H1 (cell line): ENCODE measurements at regions not wholly inside any gene's neighbourhood (a gene's known extent, or its start where the extent isn't known, plus 50 kb on each side); places are given as distances from the start of the nearest gene placed in this dataset.

Source experiments
- CTCF ChIA-PET: fragments of 300-600 bp; sonication (Branson Sonifier 250); formaldehyde crosslinking; loops from one replicate; lab custom pipeline; 2021; ENCODE audit not compliant: partially characterized antibody; lab: Charles Lee
- POLR2A ChIA-PET: fragments of 300-600 bp; sonication (Branson Sonifier 250); formaldehyde crosslinking; loops from one replicate; lab custom pipeline; 2021; ENCODE audit warnings: inconsistent platforms; ENCODE audit not compliant: partially characterized antibody; lab: Charles Lee
- DNase-seq, 2 experiments: peaks; one replicate each; pipeline versions ENCODE4 v3.0.0 to v3.0.0-alpha.2; 2010 to 2022; ENCODE audit warnings: low spot score in 2 of 2, low read depth in 1 of 2, mixed read lengths in 1 of 2
- FAIRE-seq: peaks from 2 replicates; lab custom pipeline; 2011; peaks lifted over from hg19 to GRCh38; lab: Jason Lieb, UNC
- H2AFZ ChIP-seq: 2 replicates; pipeline ENCODE4 v1.8.1; 2012; ENCODE audit warnings: low read length, inconsistent platforms
- H2AK5ac ChIP-seq: 2 replicates; pipeline ENCODE4 v1.6.1; 2013; ENCODE audit warnings: low read depth, low read length
- H2BK120ac ChIP-seq: replicated peaks from 2 replicates; pipeline ENCODE3; 2013; ENCODE audit warnings: low read depth, low read length, inconsistent platforms
- H2BK12ac ChIP-seq: 2 replicates; pipeline ENCODE4 v1.6.1; 2013; ENCODE audit warnings: low read depth, low read length
- H2BK15ac ChIP-seq: 2 replicates; pipeline ENCODE4 v1.6.1; 2013; ENCODE audit warnings: low read length
- H2BK20ac ChIP-seq: 2 replicates; pipeline ENCODE4 v1.6.1; 2013; ENCODE audit warnings: low read length
- H2BK5ac ChIP-seq: 2 replicates; pipeline ENCODE4 v1.6.1; 2013; ENCODE audit warnings: low read depth, low read length
- H3K14ac ChIP-seq: 2 replicates; pipeline ENCODE4 v1.6.1; 2013; ENCODE audit warnings: inconsistent platforms; ENCODE audit not compliant: insufficient read length
- H3K18ac ChIP-seq: 2 replicates; pipeline ENCODE4 v1.6.1; 2013; ENCODE audit warnings: low read length; ENCODE audit errors: extremely low read depth
- H3K23ac ChIP-seq: 2 replicates; pipeline ENCODE4 v1.6.1; 2013; ENCODE audit warnings: inconsistent platforms; ENCODE audit not compliant: insufficient read length
- H3K23me2 ChIP-seq: 2 replicates; pipeline ENCODE4 v1.6.1; 2013; ENCODE audit warnings: low read depth, low read length
- H3K27ac ChIP-seq: 2 replicates; pipeline ENCODE4 v1.6.1; 2011; ENCODE audit warnings: low read depth, low read length, inconsistent platforms
- H3K27me3 ChIP-seq, 4 experiments: replicated peaks in 1 of 4; 1 replicate in 1 of 4; 2 replicates in 3 of 4; pipeline versions ENCODE4 v1.6.1 to v1.8.1; 2011 to 2013; ENCODE audit warnings: low read length in 3 of 4, mild to moderate bottlenecking in 3 of 4, inconsistent platforms in 2 of 4, mixed read lengths in 2 of 4, moderate library complexity in 1 of 4; ENCODE audit not compliant: control insufficient read depth in 3 of 4, insufficient read depth in 3 of 4; ENCODE audit errors: extremely low read depth in 1 of 4
- H3K36me3 ChIP-seq, 4 experiments: 2 replicates each; pipeline versions ENCODE4 v1.6.1 to v1.8.1; 2011 to 2013; ENCODE audit warnings: mild to moderate bottlenecking in 4 of 4, low read length in 3 of 4, moderate library complexity in 2 of 4, control low read depth in 1 of 4, inconsistent platforms in 1 of 4; ENCODE audit not compliant: insufficient read depth in 4 of 4, control insufficient read depth in 2 of 4
- H3K4ac ChIP-seq: replicated peaks from 2 replicates; pipeline ENCODE3; 2013; ENCODE audit warnings: low read length, low read depth, mixed read lengths, inconsistent platforms; ENCODE audit not compliant: insufficient read length
- H3K4me1 ChIP-seq, 4 experiments: replicated peaks in 1 of 4; 1 replicate in 1 of 4; 2 replicates in 3 of 4; pipeline versions ENCODE4 v1.6.1 to v1.8.1; 2011 to 2013; ENCODE audit warnings: low read length in 3 of 4, inconsistent platforms in 2 of 4, mixed read lengths in 1 of 4; ENCODE audit not compliant: insufficient read depth in 4 of 4, control insufficient read depth in 3 of 4
- H3K4me2 ChIP-seq, 2 experiments: 2 replicates each; pipeline versions ENCODE4 v1.6.1 to v1.8.1; 2011 to 2013; ENCODE audit warnings: low read depth in 2 of 2, low read length in 2 of 2, control low read depth in 1 of 2, inconsistent platforms in 1 of 2, mild to moderate bottlenecking in 1 of 2; ENCODE audit not compliant: insufficient read depth in 1 of 2
- H3K4me3 ChIP-seq, 4 experiments: fragments of 200-600, 300-600 bp in 1 of 4; sonication (generic), shearing (Covaris generic), sonication (Bioruptor Twin) in 1 of 4; 2 replicates each; pipeline versions ENCODE4 v1.5.1 to v1.8.1; 2011 to 2016; ENCODE audit warnings: low read length in 4 of 4, low read depth in 3 of 4, control low read depth in 2 of 4, inconsistent platforms in 2 of 4, mild to moderate bottlenecking in 2 of 4, mixed read lengths in 1 of 4, moderate library complexity in 1 of 4; ENCODE audit not compliant: insufficient read depth in 2 of 4; ENCODE audit errors: extremely low read depth in 1 of 4
- H3K56ac ChIP-seq: replicated peaks from 2 replicates; pipeline ENCODE3; 2013; ENCODE audit warnings: low read depth, mild to moderate bottlenecking, mixed read lengths, low read length, inconsistent platforms; ENCODE audit not compliant: insufficient read length
- H3K79me1 ChIP-seq: 2 replicates; pipeline ENCODE4 v1.6.1; 2013; ENCODE audit warnings: low read depth, low read length, control low read depth
- H3K79me2 ChIP-seq, 2 experiments: 2 replicates each; pipeline versions ENCODE4 v1.6.1 to v1.8.1; 2012 to 2013; ENCODE audit warnings: low read length in 2 of 2, mild to moderate bottlenecking in 2 of 2, inconsistent platforms in 1 of 2; ENCODE audit not compliant: insufficient read depth in 2 of 2, control insufficient read depth in 1 of 2
- H3K9ac ChIP-seq, 4 experiments: replicated peaks in 1 of 4; 1 replicate in 1 of 4; 2 replicates in 3 of 4; pipeline versions ENCODE4 v1.6.1 to v1.8.1; 2011 to 2013; ENCODE audit warnings: low read depth in 3 of 4, low read length in 3 of 4, control low read depth in 2 of 4, mild to moderate bottlenecking in 2 of 4, moderate library complexity in 2 of 4, inconsistent platforms in 1 of 4; ENCODE audit errors: extremely low read depth in 1 of 4
- H3K9me3 ChIP-seq, 2 experiments: 2 replicates each; pipeline versions ENCODE4 v1.6.1 to v1.8.1; 2012 to 2013; ENCODE audit warnings: mild to moderate bottlenecking in 2 of 2, moderate library complexity in 2 of 2, control low read depth in 1 of 2, inconsistent platforms in 1 of 2, low read depth in 1 of 2, low read length in 1 of 2, mixed read lengths in 1 of 2; ENCODE audit not compliant: insufficient read depth in 2 of 2
- H4K20me1 ChIP-seq, 2 experiments: replicated peaks in 1 of 2; 2 replicates each; pipeline versions ENCODE3 to v1.8.1; 2011 to 2013; ENCODE audit warnings: inconsistent platforms in 2 of 2, low read length in 2 of 2, mild to moderate bottlenecking in 1 of 2; ENCODE audit not compliant: insufficient read depth in 2 of 2, control insufficient read depth in 1 of 2
- H4K5ac ChIP-seq: 2 replicates; pipeline ENCODE4 v1.6.1; 2013; ENCODE audit warnings: low read length, low read depth, mixed read lengths, inconsistent platforms; ENCODE audit not compliant: insufficient read length
- H4K8ac ChIP-seq: 2 replicates; pipeline ENCODE4 v1.8.0; 2013; ENCODE audit warnings: mild to moderate bottlenecking, moderate library complexity, low read length, inconsistent platforms; ENCODE audit not compliant: insufficient read depth; ENCODE audit errors: extremely low read depth
- H4K91ac ChIP-seq: replicated peaks from 2 replicates; pipeline ENCODE3; 2013; ENCODE audit warnings: low read length, mixed read lengths, inconsistent platforms; ENCODE audit not compliant: insufficient read length
- WGBS, 2 experiments: shearing (Covaris generic) in 1 of 2; methylation state at CpG; one replicate each; pipeline versions ENCODE4 v1.1.6 to v1.1.7; 2013 to 2015; ENCODE audit warnings: low lambda C conversion rate in 2 of 2, mixed read lengths in 2 of 2, inconsistent platforms in 1 of 2, low coverage in 1 of 2, missing lambda C conversion rate in 1 of 2; ENCODE audit not compliant: insufficient replicate concordance in 2 of 2, insufficient coverage in 1 of 2, insufficient read length in 1 of 2; ENCODE audit errors: extremely low coverage in 1 of 2, missing lambda C conversion rate in 1 of 2; 5-methylcytosine and 5-hydroxymethylcytosine counted together

- H2BK15ac ChIP-seq = no peak overlapping the region
- H3K36me3 ChIP-seq = no peaks in the 10 kb centered on the region
- no peak overlapping the region for H2BK12ac ChIP-seq
- no peaks in the 10 kb centered on the region for H3K4me1 ChIP-seq
- no peak overlapping the region for H2BK5ac ChIP-seq
- H2AK5ac ChIP-seq = no peak overlapping the region
- H3K9me3 ChIP-seq = peaks cover 21 to 25% of the 10 kb centered on the region in 2 experiments
- H4K8ac ChIP-seq = no peak overlapping the region
- no peak overlapping the region for H3K18ac ChIP-seq
- H3K27me3 ChIP-seq = no peaks in the 10 kb centered on the region
- no peak overlapping the region for H2BK20ac ChIP-seq
- no peaks in the 10 kb centered on the region for H3K79me2 ChIP-seq
- no peaks in the 10 kb centered on the region for H4K20me1 ChIP-seq
- H3K56ac ChIP-seq = no peak overlapping the region
- no peak overlapping the region for H2BK120ac ChIP-seq
- no peak overlapping the region for H3K4me3 ChIP-seq
- H3K4me2 ChIP-seq = no peak overlapping the region
- no peak overlapping the region for H3K27ac ChIP-seq
- H3K23me2 ChIP-seq = no peaks in the 10 kb centered on the region
- 95% methylated on average over 2 of the region's 2 CpGs; no CpG with 5 or more reads in 1 of the 2 experiments for WGBS, 2 experiments
- no peak overlapping the region for H4K5ac ChIP-seq
- no peak overlapping the region for H3K14ac ChIP-seq
- H4K91ac ChIP-seq = no peak overlapping the region
- H2AFZ ChIP-seq = no peak overlapping the region
- DNase-seq (no peak), FAIRE-seq (no peak)
- CTCF ChIA-PET = no interaction called here
- no peak overlapping the region for H3K23ac ChIP-seq
- POLR2A ChIA-PET = no interaction called here
- H3K79me1 ChIP-seq = no peaks in the 10 kb centered on the region
- H3K9ac ChIP-seq = no peak overlapping the region
- H3K4ac ChIP-seq = no peak overlapping the region
Measured at GRCh38 chr1:193431265-193431977, 245.0 kb upstream of the B3GALT2 start.
